Suprapubic skin (tissue), 4 donors: ENCODE measurements at regions not wholly inside any gene's neighbourhood (a gene's known extent, or its start where the extent isn't known, plus 50 kb on each side); places are given as distances from the start of the nearest gene placed in this dataset.
A peak's percentile ranks its signal among the peaks of the same experiment; 100 is the strongest.
"Not testable (repeated sequence)": the region's sequence is repeated elsewhere in the genome, so short reads cannot be mapped to it uniquely, and the experiment has no call there.

Source experiments
- DNase-seq, 2 donors: peaks; one replicate each; pipeline ENCODE4 v3.0.0-alpha.2; 2019; ENCODE audit warnings: low spot score in 2 of 2
- H3K27ac ChIP-seq: fragments of 200-600 bp; sonication (generic); one replicate; pipeline ENCODE4 v1.5.1; 2019
- H3K27me3 ChIP-seq: fragments of 200-600 bp; sonication (generic); one replicate; pipeline ENCODE4 v1.5.1; 2019
- H3K36me3 ChIP-seq: fragments of 200-600 bp; sonication (generic); one replicate; pipeline ENCODE4 v1.5.1; 2019
- H3K4me1 ChIP-seq: fragments of 200-600 bp; sonication (generic); one replicate; pipeline ENCODE4 v1.5.1; 2019
- H3K4me3 ChIP-seq: fragments of 200-600 bp; sonication (generic); one replicate; pipeline ENCODE4 v1.5.1; 2019; ENCODE audit warnings: mild to moderate bottlenecking
- H3K9me3 ChIP-seq: fragments of 200-600 bp; sonication (generic); one replicate; pipeline ENCODE4 v1.5.1; 2019
- EP300 ChIP-seq: sonication (generic); formaldehyde crosslinking; IDR thresholded peaks from one replicate; pipeline ENCODE4 v1.6.1; 2017; ENCODE audit warnings: antibody characterized with exemption
- POLR2A ChIP-seq, 2 donors: fragments of 450-650 bp; IDR thresholded peaks; one replicate each; pipeline ENCODE4 v1.6.1; 2017; ENCODE audit warnings: antibody characterized with exemption in 2 of 2, mild to moderate bottlenecking in 2 of 2, moderate library complexity in 2 of 2
- POLR2AphosphoS5 ChIP-seq, 3 donors: sonication (generic); formaldehyde crosslinking; IDR thresholded peaks; one replicate each; pipeline ENCODE4 v1.6.1; 2017; ENCODE audit warnings: antibody characterized with exemption in 3 of 3
- WGBS: methylation state at CpG from one replicate; pipeline ENCODE4 v1.1.5; 2018; 5-methylcytosine and 5-hydroxymethylcytosine counted together
- TF ChIP-seq, protein P1 (sequence below), 2 donors: fragments of 200-600 bp in 1 of 2; fragments of 450-650 bp in 1 of 2; sonication (generic) in 1 of 2; IDR thresholded peaks; one replicate each; pipeline ENCODE4 v1.5.1; 2016 to 2019; ENCODE audit warnings: antibody characterized with exemption in 2 of 2, mild to moderate bottlenecking in 1 of 2, moderate library complexity in 1 of 2

DNA sequence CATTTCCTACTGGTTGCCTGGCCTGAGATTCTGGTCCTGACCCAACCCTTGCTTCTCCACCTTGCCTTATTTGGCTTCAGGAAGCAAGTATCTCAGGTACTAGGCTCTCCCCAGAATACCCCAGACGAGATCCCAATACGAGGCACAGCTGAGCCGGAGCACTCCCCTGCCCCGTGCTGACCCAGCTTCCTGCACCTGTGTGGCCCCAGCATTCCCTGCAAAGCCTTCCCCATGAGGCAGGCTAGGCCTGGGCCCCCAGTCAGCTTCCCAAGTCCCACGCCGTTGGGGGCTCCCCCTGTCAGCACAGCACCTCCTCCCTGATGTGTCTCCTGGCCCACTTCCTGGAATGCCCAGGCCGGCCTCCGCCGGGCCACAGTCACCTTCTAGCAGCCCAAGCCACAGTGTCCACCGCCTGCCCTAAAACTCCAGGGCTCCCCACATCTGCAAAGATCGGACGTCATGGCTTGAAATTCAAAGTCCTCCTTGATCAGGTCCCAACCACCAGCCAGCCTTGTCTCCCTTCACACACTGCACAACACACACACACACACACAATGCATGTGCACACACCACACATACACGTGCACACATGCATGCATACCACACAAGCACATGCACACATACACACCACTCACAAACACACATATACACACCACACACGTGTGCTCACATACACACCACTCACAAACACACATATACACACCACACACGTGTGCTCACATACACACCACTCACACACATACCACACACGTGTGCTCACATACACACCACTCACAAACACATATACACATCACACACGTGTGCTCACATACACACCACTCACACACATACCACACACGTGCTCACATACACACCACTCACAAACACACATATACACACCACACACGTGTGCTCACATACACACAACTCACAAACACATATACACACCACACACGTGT lies 78.9 kb upstream of the FOXK1 start:
- no peak overlapping the region for H3K27ac ChIP-seq
- no peaks in the 10 kb centered on the region for H3K27me3 ChIP-seq
- no peaks in the 10 kb centered on the region for H3K36me3 ChIP-seq
- TF ChIP-seq EP300 = no peak
- TF ChIP-seq, protein P1, sequence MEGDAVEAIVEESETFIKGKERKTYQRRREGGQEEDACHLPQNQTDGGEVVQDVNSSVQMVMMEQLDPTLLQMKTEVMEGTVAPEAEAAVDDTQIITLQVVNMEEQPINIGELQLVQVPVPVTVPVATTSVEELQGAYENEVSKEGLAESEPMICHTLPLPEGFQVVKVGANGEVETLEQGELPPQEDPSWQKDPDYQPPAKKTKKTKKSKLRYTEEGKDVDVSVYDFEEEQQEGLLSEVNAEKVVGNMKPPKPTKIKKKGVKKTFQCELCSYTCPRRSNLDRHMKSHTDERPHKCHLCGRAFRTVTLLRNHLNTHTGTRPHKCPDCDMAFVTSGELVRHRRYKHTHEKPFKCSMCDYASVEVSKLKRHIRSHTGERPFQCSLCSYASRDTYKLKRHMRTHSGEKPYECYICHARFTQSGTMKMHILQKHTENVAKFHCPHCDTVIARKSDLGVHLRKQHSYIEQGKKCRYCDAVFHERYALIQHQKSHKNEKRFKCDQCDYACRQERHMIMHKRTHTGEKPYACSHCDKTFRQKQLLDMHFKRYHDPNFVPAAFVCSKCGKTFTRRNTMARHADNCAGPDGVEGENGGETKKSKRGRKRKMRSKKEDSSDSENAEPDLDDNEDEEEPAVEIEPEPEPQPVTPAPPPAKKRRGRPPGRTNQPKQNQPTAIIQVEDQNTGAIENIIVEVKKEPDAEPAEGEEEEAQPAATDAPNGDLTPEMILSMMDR (IDR thresholded peaks at IDR 0.05) = no peak
- no peak for TF ChIP-seq POLR2A (IDR thresholded peaks at IDR 0.05)
- no peak for TF ChIP-seq POLR2AphosphoS5 (IDR thresholded peaks at IDR 0.05)
- peak in 1 of 2 donors; percentile 51 for DNase-seq
- WGBS = 90% methylated on average over 19 of the region's 20 CpGs
- no peaks in the 10 kb centered on the region for H3K9me3 ChIP-seq
- no peak overlapping the region for H3K4me3 ChIP-seq
- H3K4me1 ChIP-seq = no peaks in the 10 kb centered on the region

DNA sequence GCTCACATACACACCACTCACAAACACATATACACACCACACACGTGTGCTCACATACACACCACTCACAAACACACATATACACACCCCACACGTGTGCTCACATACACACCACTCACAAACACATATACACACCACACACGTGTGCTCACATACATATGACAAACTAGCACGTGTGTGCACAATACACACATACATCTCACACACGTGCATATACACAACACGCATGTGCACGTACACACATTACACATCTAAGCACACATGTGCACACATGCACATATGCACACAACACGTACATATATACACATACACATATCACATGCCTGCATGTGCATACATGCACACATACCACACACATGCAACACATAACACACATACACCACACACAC lies 78.3 kb upstream of the FOXK1 start:
- 97% methylated on average over 8 of the region's 8 CpGs for WGBS
- Histone ChIP-seq H3K36me3 (no peaks in the 10 kb centered on the region), H3K9me3 (no peaks in the 10 kb centered on the region), H3K27me3 (no peaks in the 10 kb centered on the region), H3K4me3 (no peak overlapping the region), H3K27ac (no peak overlapping the region), H3K4me1 (no peaks in the 10 kb centered on the region)
- TF ChIP-seq POLR2AphosphoS5 (IDR thresholded peaks at IDR 0.05) = no peak
- no peak for TF ChIP-seq POLR2A (IDR thresholded peaks at IDR 0.05)
- TF ChIP-seq, protein P1 (IDR thresholded peaks at IDR 0.05) = no peak
- no peak for TF ChIP-seq EP300
- no peak for DNase-seq

DNA sequence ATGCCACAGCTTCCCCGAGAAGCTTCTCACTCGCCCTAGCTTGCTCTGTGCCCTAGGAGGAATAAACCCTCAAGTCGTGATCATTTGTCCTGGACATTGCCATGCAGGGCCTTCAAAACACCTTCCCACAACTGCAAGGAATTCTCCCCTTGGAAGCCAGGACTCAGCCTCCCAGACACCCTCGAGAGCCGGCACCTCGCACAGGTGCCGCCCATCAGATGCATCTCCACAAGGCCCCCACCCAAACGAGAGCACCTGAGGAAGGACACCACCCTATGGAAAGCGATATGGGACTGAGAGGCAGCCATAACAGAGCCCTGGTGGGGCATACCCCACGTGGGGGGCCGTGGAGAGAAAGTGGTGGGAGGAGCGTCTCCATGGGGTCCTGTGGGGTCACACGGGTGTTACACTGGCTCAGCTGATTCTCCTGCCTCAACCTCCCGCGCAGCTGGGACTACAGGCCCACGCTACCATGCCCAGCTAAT lies 77.6 kb upstream of the FOXK1 start:
- no peaks in the 10 kb centered on the region for H3K36me3 ChIP-seq
- no peaks in the 10 kb centered on the region for H3K27me3 ChIP-seq
- H3K27ac ChIP-seq = no peak overlapping the region
- H3K9me3 ChIP-seq = no peaks in the 10 kb centered on the region
- H3K4me1 ChIP-seq = no peaks in the 10 kb centered on the region
- TF ChIP-seq, protein P1 (IDR thresholded peaks at IDR 0.05) = no peak
- TF ChIP-seq POLR2AphosphoS5 (IDR thresholded peaks at IDR 0.05) (no peak), EP300 (no peak), POLR2A (IDR thresholded peaks at IDR 0.05) (no peak)
- DNase-seq = no peak
- no peak overlapping the region for H3K4me3 ChIP-seq
- WGBS = 86% methylated on average over 16 of the region's 16 CpGs

GRCh38 chr7:4606797-4607196 lies 75.3 kb upstream of the FOXK1 start:
- H3K36me3 ChIP-seq = no peaks in the 10 kb centered on the region
- TF ChIP-seq EP300 (no peak), POLR2AphosphoS5 (IDR thresholded peaks at IDR 0.05) (no peak), POLR2A (IDR thresholded peaks at IDR 0.05) (no peak)
- TF ChIP-seq, protein P1 (IDR thresholded peaks at IDR 0.05) = no peak
- DNase-seq = peak in 1 of 2 donors; percentile 44
- H3K4me3 ChIP-seq = no peak overlapping the region
- WGBS = 91% methylated on average over 10 of the region's 10 CpGs
- H3K27me3 ChIP-seq = no peaks in the 10 kb centered on the region
- H3K27ac ChIP-seq = no peak overlapping the region
- H3K9me3 ChIP-seq = no peaks in the 10 kb centered on the region
- no peaks in the 10 kb centered on the region for H3K4me1 ChIP-seq

- Histone ChIP-seq H3K27ac (no peak overlapping the region), H3K9me3 (no peaks in the 10 kb centered on the region), H3K4me3 (no peak overlapping the region), H3K4me1 (no peaks in the 10 kb centered on the region), H3K36me3 (no peaks in the 10 kb centered on the region), H3K27me3 (no peaks in the 10 kb centered on the region)
- peak; percentile 16 to 54 for DNase-seq
- WGBS = 68% methylated on average over 14 of the region's 14 CpGs
- TF ChIP-seq, protein P1 (IDR thresholded peaks at IDR 0.05) = no peak
- TF ChIP-seq POLR2AphosphoS5 (IDR thresholded peaks at IDR 0.05) (no peak), EP300 (no peak), POLR2A (IDR thresholded peaks at IDR 0.05) (no peak)
These were observed 74.8 kb upstream of the FOXK1 start for GRCh38 chr7:4607311-4607729.

- DNase-seq = peak; percentile 52 to 65
- H3K4me1 ChIP-seq = peaks cover 16% of the 10 kb centered on the region
These were observed 72.5 kb upstream of the FOXK1 start for GRCh38 chr7:4609576-4609975.

More at GRCh38 chr7:4609576-4609975, 72.5 kb upstream of the FOXK1 start:
- H3K4me3 ChIP-seq, H3K9me3 ChIP-seq, H3K27ac ChIP-seq, H3K27me3 ChIP-seq, H3K36me3 ChIP-seq: not testable (repeated sequence)
- WGBS = 94% methylated on average over 7 of the region's 7 CpGs
